HepG2 (cell line): ENCODE measurements at regions not wholly inside any gene's neighbourhood (a gene's known extent, or its start where the extent isn't known, plus 50 kb on each side); places are given as distances from the start of the nearest gene placed in this dataset.

Source experiments
- ATAC-seq: fragments of 200-7000 bp; cut with Tn5 transposase; 3 replicates; pipeline ENCODE4 v1.9.1; 2020; ENCODE audit warnings: mild to moderate bottlenecking, moderate library complexity
- BruUV-seq: library from RNA; stranded (reverse); fragments of 400-500 nt; replicated peaks from 2 replicates; lab custom pipeline; 2021; lab: Mats Ljungman, UMichigan
- CTCF ChIA-PET: fragments of 300-600 bp; formaldehyde crosslinking; extraction: SDS; loops from one replicate; lab custom pipeline; 2021; ENCODE audit warnings: low total read pairs, inconsistent platforms, low intra/inter-chr PET ratio; lab: Yijun Ruan, JAX
- POLR2A ChIA-PET: fragments of 350-600 bp; sonication (Branson Sonifier 250); formaldehyde crosslinking; loops from one replicate; lab custom pipeline; 2020; ENCODE audit warnings: antibody characterized with exemption, inconsistent platforms; lab: Yijun Ruan, JAX
- DNase-seq: peaks from one replicate; pipeline ENCODE4 v3.0.0-alpha.2; 2015; ENCODE audit warnings: low spot score
- FAIRE-seq: peaks from 3 replicates; lab custom pipeline; 2011; peaks lifted over from hg19 to GRCh38; lab: Jason Lieb, UNC
- H2AFZ ChIP-seq: one replicate; pipeline ENCODE4 v1.6.1; 2011; ENCODE audit warnings: low read length, inconsistent platforms
- H3K27ac ChIP-seq: fragments of 300-600 bp; 3 replicates; pipeline ENCODE4 v1.8.0; 2011; ENCODE audit warnings: mixed run types, mild to moderate bottlenecking, mixed read lengths, low read length, inconsistent platforms; ENCODE audit not compliant: insufficient read depth; ENCODE audit errors: extremely low read length
- H3K27me3 ChIP-seq, 2 experiments: fragments of 200-600 bp in 1 of 2; 2 replicates in 1 of 2; 3 replicates in 1 of 2; pipeline versions ENCODE4 v1.6.0 to v1.8.0; 2011; ENCODE audit warnings: low read length in 2 of 2, mild to moderate bottlenecking in 2 of 2, moderate library complexity in 2 of 2, inconsistent platforms in 1 of 2; ENCODE audit not compliant: insufficient read depth in 2 of 2, control insufficient read depth in 1 of 2
- H3K36me3 ChIP-seq, 2 experiments: fragments of 200-600 bp in 1 of 2; replicated peaks in 1 of 2; 2 replicates in 1 of 2; 3 replicates in 1 of 2; pipeline versions ENCODE4 v1.5.1 to v1.8.0; 2011; ENCODE audit warnings: low read length in 2 of 2, inconsistent platforms in 1 of 2; ENCODE audit not compliant: insufficient read depth in 2 of 2, control insufficient read depth in 1 of 2
- H3K4me1 ChIP-seq: 2 replicates; pipeline ENCODE4 v1.5.1; 2012; ENCODE audit warnings: low read length, inconsistent platforms; ENCODE audit not compliant: insufficient read depth
- H3K4me2 ChIP-seq: 2 replicates; pipeline ENCODE4 v1.6.0; 2011; ENCODE audit warnings: low read depth, low read length, inconsistent platforms
- H3K4me3 ChIP-seq, 3 experiments: fragments of 200-600 bp in 1 of 3; sonication (generic), shearing (Covaris generic) in 1 of 3; replicated peaks in 1 of 3; 2 replicates each; pipeline ENCODE4 v1.5.1; 2011 to 2016; ENCODE audit warnings: low read length in 3 of 3, inconsistent platforms in 2 of 3, low read depth in 2 of 3, mild to moderate bottlenecking in 2 of 3, control low read depth in 1 of 3, mixed read lengths in 1 of 3; ENCODE audit not compliant: insufficient read depth in 1 of 3
- H3K79me2 ChIP-seq: one replicate; pipeline ENCODE4 v1.6.1; 2011; ENCODE audit warnings: low read length, inconsistent platforms; ENCODE audit not compliant: insufficient read depth
- H3K9ac ChIP-seq: 2 replicates; pipeline ENCODE4 v1.6.0; 2011; ENCODE audit warnings: mild to moderate bottlenecking, low read depth, low read length, inconsistent platforms; ENCODE audit not compliant: insufficient read depth
- H3K9me3 ChIP-seq: 2 replicates; pipeline ENCODE4 v1.5.1; 2012; ENCODE audit warnings: mild to moderate bottlenecking, low read length
- H4K20me1 ChIP-seq: 2 replicates; pipeline ENCODE4 v1.6.0; 2011; ENCODE audit warnings: inconsistent platforms, mild to moderate bottlenecking, low read length, moderate library complexity; ENCODE audit not compliant: insufficient read depth
- ATAD3A ChIP-seq: sonication (generic); formaldehyde crosslinking; IDR thresholded peaks from 2 replicates; pipeline ENCODE4 v1.4.0; 2020; ENCODE audit warnings: missing genetic modification reagents
- CEBPB ChIP-seq: IDR thresholded peaks from 2 replicates; pipeline ENCODE4 v1.6.1; 2011; ENCODE audit warnings: low read depth, low read length, improper control_type of control experiment, borderline replicate concordance
- CHD4 ChIP-seq: fragments of 200-600 bp; sonication (generic); IDR thresholded peaks from 2 replicates; pipeline ENCODE4 v1.7.0; 2017; ENCODE audit warnings: mild to moderate bottlenecking, low read length, borderline replicate concordance
- JUNB ChIP-seq: sonication (generic); formaldehyde crosslinking; IDR thresholded peaks from 2 replicates; pipeline ENCODE4 v1.8.0; 2022; ENCODE audit warnings: missing genetic modification reagents, mild to moderate bottlenecking, borderline replicate concordance
- NFATC3 ChIP-seq: sonication (generic); formaldehyde crosslinking; IDR thresholded peaks from 2 replicates; pipeline ENCODE4 v1.5.1; 2020; ENCODE audit warnings: mild to moderate bottlenecking, missing genetic modification reagents
- NR1H2 ChIP-seq: sonication (generic); formaldehyde crosslinking; IDR thresholded peaks from 2 replicates; pipeline ENCODE4 v1.8.1; 2022; ENCODE audit warnings: low read depth, missing genetic modification reagents, borderline replicate concordance
- PPARG ChIP-seq: conservative IDR thresholded peaks from 2 replicates; pipeline ENCODE4 v1.6.1; 2016; ENCODE audit warnings: missing biosample characterization, missing genetic modification reagents
- STAT5B ChIP-seq: sonication (generic); formaldehyde crosslinking; IDR thresholded peaks from 2 replicates; pipeline ENCODE4 v1.4.0; 2020; ENCODE audit warnings: missing genetic modification reagents
- WGBS: methylation state at CpG from one replicate; pipeline ENCODE4 v1.1.6; 2017; ENCODE audit warnings: low lambda C conversion rate; 5-methylcytosine and 5-hydroxymethylcytosine counted together
- in situ Hi-C: cut with HindIII; loops from 2 replicates; pipeline ENCODE4 v1.10.0; 2017; ENCODE audit warnings: low pct_unique_long_range_greater_than_20kb; ENCODE audit not compliant: extremely low pct_ligation_motif_present
- intact Hi-C: fragments of 100-400 bp; cut with micrococcal nuclease; formaldehyde crosslinking; loops from one replicate; pipeline ENCODE4 v1.10.0; 2022; ENCODE audit not compliant: unreplicated experiment
- TF ChIP-seq, protein P1 (sequence below): sonication (generic); formaldehyde crosslinking; IDR thresholded peaks from 2 replicates; pipeline ENCODE4 v1.4.0; 2020; ENCODE audit warnings: missing genetic modification reagents, borderline replicate concordance
- TF ChIP-seq, protein P2 (sequence below): sonication (generic); formaldehyde crosslinking; IDR thresholded peaks from 2 replicates; pipeline ENCODE4 v1.5.0; 2020; ENCODE audit warnings: missing genetic modification reagents
- TF ChIP-seq, protein P3 (sequence below): sonication (generic); formaldehyde crosslinking; IDR thresholded peaks from 2 replicates; pipeline ENCODE4 v1.5.1; 2020; ENCODE audit warnings: mild to moderate bottlenecking, missing genetic modification reagents, moderate library complexity
- TF ChIP-seq, protein P4 (sequence below): sonication (generic); formaldehyde crosslinking; conservative IDR thresholded peaks from 2 replicates; pipeline ENCODE4 v1.4.0; 2020; ENCODE audit warnings: missing genetic modification reagents

DNA sequence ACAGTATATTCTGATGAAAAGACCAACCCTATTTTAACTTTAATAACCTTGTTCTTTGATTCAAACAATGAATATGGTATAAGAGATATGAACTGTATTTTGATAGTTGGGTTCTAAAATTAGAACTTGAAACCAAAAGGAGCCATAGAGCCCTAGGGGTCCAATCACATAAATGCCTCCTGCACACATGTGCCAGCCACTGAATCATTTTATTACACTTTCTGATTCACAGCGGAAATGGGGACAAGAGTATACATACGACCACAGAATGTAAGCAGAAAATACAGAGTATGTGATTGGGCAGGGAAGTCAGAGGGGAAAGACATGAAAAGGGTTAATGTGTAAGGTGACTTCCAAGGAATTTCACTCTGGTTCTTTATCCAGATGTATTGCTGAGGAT is 1000.2 kb downstream of the NR2F1-AS1 start:
- Histone ChIP-seq H3K27me3 (no peaks in the 10 kb centered on the region), H3K4me3 (no peak overlapping the region), H3K4me1 (no peaks in the 10 kb centered on the region), H4K20me1 (no peaks in the 10 kb centered on the region), H2AFZ (no peak overlapping the region), H3K9ac (no peak overlapping the region), H3K36me3 (no peaks in the 10 kb centered on the region), H3K27ac (no peak overlapping the region), H3K79me2 (no peaks in the 10 kb centered on the region), H3K4me2 (no peak overlapping the region), H3K9me3 (no peaks in the 10 kb centered on the region)
- POLR2A ChIA-PET, result no interaction called here
- TF ChIP-seq NR1H2 (CRISPR knock-in tag) (no peak), ATAD3A (CRISPR knock-in tag) (no peak)
- TF ChIP-seq, protein P1, sequence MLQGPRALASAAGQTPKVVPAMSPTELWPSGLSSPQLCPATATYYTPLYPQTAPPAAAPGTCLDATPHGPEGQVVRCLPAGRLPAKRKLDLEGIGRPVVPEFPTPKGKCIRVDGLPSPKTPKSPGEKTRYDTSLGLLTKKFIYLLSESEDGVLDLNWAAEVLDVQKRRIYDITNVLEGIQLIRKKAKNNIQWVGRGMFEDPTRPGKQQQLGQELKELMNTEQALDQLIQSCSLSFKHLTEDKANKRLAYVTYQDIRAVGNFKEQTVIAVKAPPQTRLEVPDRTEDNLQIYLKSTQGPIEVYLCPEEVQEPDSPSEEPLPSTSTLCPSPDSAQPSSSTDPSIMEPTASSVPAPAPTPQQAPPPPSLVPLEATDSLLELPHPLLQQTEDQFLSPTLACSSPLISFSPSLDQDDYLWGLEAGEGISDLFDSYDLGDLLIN, result no peak
- no TSS peak for BruUV-seq
- FAIRE-seq, result no peak
- CTCF ChIA-PET, result no interaction called here
- in situ Hi-C loops, result no loop called here
- ATAC-seq, result no peak
- WGBS, result 3% methylated on average over 2 of the region's 2 CpGs
- intact Hi-C loops, result no loop called here
- DNase-seq, result no peak

DNA sequence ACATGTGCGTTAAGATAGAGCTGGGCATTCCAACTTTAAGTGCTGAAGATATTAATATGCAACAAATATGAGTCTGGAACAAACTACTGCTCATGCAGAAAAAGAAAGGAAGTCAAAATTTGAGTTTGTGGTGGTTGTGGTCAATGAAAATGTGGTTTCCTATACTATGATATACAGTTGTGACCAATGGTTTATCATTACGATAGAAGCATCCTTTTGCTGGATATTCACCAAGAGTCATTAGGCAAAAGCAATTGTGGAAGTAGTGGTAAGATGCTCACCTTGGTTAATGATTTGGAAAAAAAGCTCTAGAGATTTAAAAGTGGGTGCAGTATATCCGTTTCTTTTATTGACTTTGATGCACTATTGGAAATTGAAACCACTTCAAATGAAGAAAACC is 1007.0 kb downstream of the NR2F1-AS1 start:
- no peak overlapping the region for H3K4me2 ChIP-seq
- no peaks in the 10 kb centered on the region for H3K9me3 ChIP-seq
- no peaks in the 10 kb centered on the region for H4K20me1 ChIP-seq
- no peaks in the 10 kb centered on the region for H3K27me3 ChIP-seq
- no peaks in the 10 kb centered on the region for H3K79me2 ChIP-seq
- 2% methylated on average over 3 of the region's 3 CpGs for WGBS
- POLR2A ChIA-PET, result no interaction called here
- no peak overlapping the region for H3K4me3 ChIP-seq
- no peaks in the 10 kb centered on the region for H3K36me3 ChIP-seq
- ATAC-seq (no peak), FAIRE-seq (no peak), DNase-seq (no peak)
- no peak overlapping the region for H3K9ac ChIP-seq
- in situ Hi-C loops (no loop called here), intact Hi-C loops (no loop called here)
- BruUV-seq, result no TSS peak
- H2AFZ ChIP-seq, result no peak overlapping the region
- H3K4me1 ChIP-seq, result no peaks in the 10 kb centered on the region
- CTCF ChIA-PET, result no interaction called here
- no peak overlapping the region for H3K27ac ChIP-seq
- no peak for TF ChIP-seq JUNB
- no peak for TF ChIP-seq STAT5B (CRISPR knock-in tag)
- TF ChIP-seq, protein P2, sequence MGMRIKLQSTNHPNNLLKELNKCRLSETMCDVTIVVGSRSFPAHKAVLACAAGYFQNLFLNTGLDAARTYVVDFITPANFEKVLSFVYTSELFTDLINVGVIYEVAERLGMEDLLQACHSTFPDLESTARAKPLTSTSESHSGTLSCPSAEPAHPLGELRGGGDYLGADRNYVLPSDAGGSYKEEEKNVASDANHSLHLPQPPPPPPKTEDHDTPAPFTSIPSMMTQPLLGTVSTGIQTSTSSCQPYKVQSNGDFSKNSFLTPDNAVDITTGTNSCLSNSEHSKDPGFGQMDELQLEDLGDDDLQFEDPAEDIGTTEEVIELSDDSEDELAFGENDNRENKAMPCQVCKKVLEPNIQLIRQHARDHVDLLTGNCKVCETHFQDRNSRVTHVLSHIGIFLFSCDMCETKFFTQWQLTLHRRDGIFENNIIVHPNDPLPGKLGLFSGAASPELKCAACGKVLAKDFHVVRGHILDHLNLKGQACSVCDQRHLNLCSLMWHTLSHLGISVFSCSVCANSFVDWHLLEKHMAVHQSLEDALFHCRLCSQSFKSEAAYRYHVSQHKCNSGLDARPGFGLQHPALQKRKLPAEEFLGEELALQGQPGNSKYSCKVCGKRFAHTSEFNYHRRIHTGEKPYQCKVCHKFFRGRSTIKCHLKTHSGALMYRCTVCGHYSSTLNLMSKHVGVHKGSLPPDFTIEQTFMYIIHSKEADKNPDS (CRISPR knock-in tag), result no peak
- TF ChIP-seq, protein P3, sequence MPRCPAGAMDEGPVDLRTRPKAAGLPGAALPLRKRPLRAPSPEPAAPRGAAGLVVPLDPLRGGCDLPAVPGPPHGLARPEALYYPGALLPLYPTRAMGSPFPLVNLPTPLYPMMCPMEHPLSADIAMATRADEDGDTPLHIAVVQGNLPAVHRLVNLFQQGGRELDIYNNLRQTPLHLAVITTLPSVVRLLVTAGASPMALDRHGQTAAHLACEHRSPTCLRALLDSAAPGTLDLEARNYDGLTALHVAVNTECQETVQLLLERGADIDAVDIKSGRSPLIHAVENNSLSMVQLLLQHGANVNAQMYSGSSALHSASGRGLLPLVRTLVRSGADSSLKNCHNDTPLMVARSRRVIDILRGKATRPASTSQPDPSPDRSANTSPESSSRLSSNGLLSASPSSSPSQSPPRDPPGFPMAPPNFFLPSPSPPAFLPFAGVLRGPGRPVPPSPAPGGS (CRISPR knock-in tag), result no peak
- TF ChIP-seq CHD4, result no peak
- TF ChIP-seq PPARG (CRISPR knock-in tag), result no peak
- TF ChIP-seq NFATC3, result no peak
- TF ChIP-seq CEBPB, result no peak
- TF ChIP-seq, protein P4, sequence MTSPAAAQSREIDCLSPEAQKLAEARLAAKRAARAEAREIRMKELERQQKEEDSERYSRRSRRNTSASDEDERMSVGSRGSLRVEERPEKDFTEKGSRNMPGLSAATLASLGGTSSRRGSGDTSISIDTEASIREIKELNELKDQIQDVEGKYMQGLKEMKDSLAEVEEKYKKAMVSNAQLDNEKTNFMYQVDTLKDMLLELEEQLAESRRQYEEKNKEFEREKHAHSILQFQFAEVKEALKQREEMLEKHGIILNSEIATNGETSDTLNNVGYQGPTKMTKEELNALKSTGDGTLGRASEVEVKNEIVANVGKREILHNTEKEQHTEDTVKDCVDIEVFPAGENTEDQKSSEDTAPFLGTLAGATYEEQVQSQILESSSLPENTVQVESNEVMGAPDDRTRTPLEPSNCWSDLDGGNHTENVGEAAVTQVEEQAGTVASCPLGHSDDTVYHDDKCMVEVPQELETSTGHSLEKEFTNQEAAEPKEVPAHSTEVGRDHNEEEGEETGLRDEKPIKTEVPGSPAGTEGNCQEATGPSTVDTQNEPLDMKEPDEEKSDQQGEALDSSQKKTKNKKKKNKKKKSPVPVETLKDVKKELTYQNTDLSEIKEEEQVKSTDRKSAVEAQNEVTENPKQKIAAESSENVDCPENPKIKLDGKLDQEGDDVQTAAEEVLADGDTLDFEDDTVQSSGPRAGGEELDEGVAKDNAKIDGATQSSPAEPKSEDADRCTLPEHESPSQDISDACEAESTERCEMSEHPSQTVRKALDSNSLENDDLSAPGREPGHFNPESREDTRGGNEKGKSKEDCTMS (CRISPR knock-in tag), result no peak
